ENCODE measurements at regions not wholly inside any gene's neighbourhood (a gene's known extent, or its start where the extent isn't known, plus 50 kb on each side); places are given as distances from the start of the nearest gene placed in this dataset.

- Histone ChIP-seq H3K9me3 (no peaks in the 10 kb centered on the region), H3K27ac (no peak overlapping the region), H3K4me1 (no peaks in the 10 kb centered on the region), H3K4me2 (no peak overlapping the region), H3K4me3 (no peak overlapping the region)
- DNase-seq (ENCODE audit: low read depth in 1 of 2, low spot score in 1 of 2) (no peak), FAIRE-seq (no peak), ATAC-seq (no peak)
- no peak for TF ChIP-seq ESRRA (IDR thresholded peaks at IDR 0.05; ENCODE audit: borderline replicate concordance, low read length)
- no peak for TF ChIP-seq NFE2L2 (conservative IDR thresholded peaks at IDR 0.05; ENCODE audit: low read length)
- no peak for TF ChIP-seq ZNF302 (CRISPR knock-in tag; IDR thresholded peaks at IDR 0.05)
- no peak for TF ChIP-seq JUNB (IDR thresholded peaks at IDR 0.05)
- no peak for TF ChIP-seq FOSL2 (IDR thresholded peaks at IDR 0.05)
- no peak for TF ChIP-seq FOSL2 (CRISPR knock-in tag; IDR thresholded peaks at IDR 0.05)
- TF ChIP-seq, protein P1, sequence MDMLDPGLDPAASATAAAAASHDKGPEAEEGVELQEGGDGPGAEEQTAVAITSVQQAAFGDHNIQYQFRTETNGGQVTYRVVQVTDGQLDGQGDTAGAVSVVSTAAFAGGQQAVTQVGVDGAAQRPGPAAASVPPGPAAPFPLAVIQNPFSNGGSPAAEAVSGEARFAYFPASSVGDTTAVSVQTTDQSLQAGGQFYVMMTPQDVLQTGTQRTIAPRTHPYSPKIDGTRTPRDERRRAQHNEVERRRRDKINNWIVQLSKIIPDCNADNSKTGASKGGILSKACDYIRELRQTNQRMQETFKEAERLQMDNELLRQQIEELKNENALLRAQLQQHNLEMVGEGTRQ (IDR thresholded peaks at IDR 0.05): no peak
- TF ChIP-seq SMC3 (IDR thresholded peaks at IDR 0.05): no peak
- TF ChIP-seq HOXB13 (CRISPR knock-in tag; IDR thresholded peaks at IDR 0.05; ENCODE audit: low read depth): no peak
- TF ChIP-seq CHD2 (IDR thresholded peaks at IDR 0.05; ENCODE audit: low read length, partially characterized antibody): no peak
- no peak for TF ChIP-seq ELK1 (IDR thresholded peaks at IDR 0.05; ENCODE audit: low read depth, low read length)
- no peak for TF ChIP-seq CEBPB (IDR thresholded peaks at IDR 0.05)
- TF ChIP-seq RARB (CRISPR knock-in tag; IDR thresholded peaks at IDR 0.05): no peak
- no peak for TF ChIP-seq CHD4 (IDR thresholded peaks at IDR 0.05; ENCODE audit: borderline replicate concordance)
- no peak for TF ChIP-seq ZFP36 (IDR thresholded peaks at IDR 0.05; ENCODE audit: borderline replicate concordance, partially characterized antibody)
- TF ChIP-seq ZC3H11A (IDR thresholded peaks at IDR 0.05): no peak
- TF ChIP-seq NPAS2 (CRISPR knock-in tag; IDR thresholded peaks at IDR 0.05; ENCODE audit: borderline replicate concordance): no peak
- no peak for TF ChIP-seq E2F6 (IDR thresholded peaks at IDR 0.05; ENCODE audit: borderline replicate concordance, low read depth)
- ChIA-PET POLR2A (no interaction called here), CTCF (no interaction called here)
Measured at GRCh38 chr10:16011548-16011947, 151.2 kb upstream of the MINDY3 start.

- DNase-seq (ENCODE audit: low read depth in 1 of 2, low spot score in 1 of 2): no peak
- no peaks in the 10 kb centered on the region for H3K4me1 ChIP-seq
- POLR2A ChIA-PET: no interaction called here
- CTCF ChIA-PET: interaction anchor here (0.6 kb wide), 1 partner anchor 66 kb away, joined by 3 read pairs; no protein-coding TSS in a partner anchor
- 0% methylated on average over 3 of the region's 3 CpGs for WGBS (ENCODE audit: missing lambda C conversion rate)
- no peak for ATAC-seq
- H3K27ac ChIP-seq: no peak overlapping the region
- no peak for FAIRE-seq
- no peaks in the 10 kb centered on the region for H3K9me3 ChIP-seq
- H3K4me2 ChIP-seq: no peak overlapping the region
- TF ChIP-seq FOSB (CRISPR knock-in tag; IDR thresholded peaks at IDR 0.05): no peak
- TF ChIP-seq, protein P1 (IDR thresholded peaks at IDR 0.05): no peak
- no peak for TF ChIP-seq ZSCAN20 (CRISPR knock-in tag; IDR thresholded peaks at IDR 0.05)
- no peak for TF ChIP-seq BHLHE40 (IDR thresholded peaks at IDR 0.05; ENCODE audit: low read depth, low read length)
- TF ChIP-seq GATA3 (IDR thresholded peaks at IDR 0.05; ENCODE audit: borderline replicate concordance): no peak
- TF ChIP-seq EHMT2 (IDR thresholded peaks at IDR 0.05; ENCODE audit: low read depth): no peak
- TF ChIP-seq CEBPB (IDR thresholded peaks at IDR 0.05): no peak
- no peak for TF ChIP-seq ELK1 (IDR thresholded peaks at IDR 0.05; ENCODE audit: low read depth, low read length)
- TF ChIP-seq ZC3H11A (IDR thresholded peaks at IDR 0.05): no peak
- no peak for TF ChIP-seq ATOH8 (CRISPR knock-in tag; IDR thresholded peaks at IDR 0.05; ENCODE audit: low read depth)
- no peak for TF ChIP-seq RAD21 (conservative IDR thresholded peaks at IDR 0.05 in 1 of 2, IDR thresholded peaks at IDR 0.05 in 1 of 2)
- TF ChIP-seq BCL3 (IDR thresholded peaks at IDR 0.05): no peak
- TF ChIP-seq FOSL2 (IDR thresholded peaks at IDR 0.05): no peak
- TF ChIP-seq FOSL2 (CRISPR knock-in tag; IDR thresholded peaks at IDR 0.05): no peak
- no peak for TF ChIP-seq SREBF2 (IDR thresholded peaks at IDR 0.05)
- TF ChIP-seq ZNF302 (CRISPR knock-in tag; IDR thresholded peaks at IDR 0.05): no peak
- TF ChIP-seq NFE2L2 (conservative IDR thresholded peaks at IDR 0.05; ENCODE audit: low read length): no peak
- H3K4me3 ChIP-seq: no peak overlapping the region
Measured at GRCh38 chr10:16014469-16014868, 154.2 kb upstream of the MINDY3 start.

Data from A549 (cell line).